Activated T-cell treated with anti-CD3 and anti-CD28 coated beads, Interleukin-2, amount 50 U/mL, for 72 hours (primary cell): ENCODE measurements at regions not wholly inside any gene's neighbourhood (a gene's known extent, or its start where the extent isn't known, plus 50 kb on each side); places are given as distances from the start of the nearest gene placed in this dataset.
"Not testable (repeated sequence)": the region's sequence is repeated elsewhere in the genome, so short reads cannot be mapped to it uniquely, and the experiment has no call there.

ENCODE experiments used
- ATAC-seq, 2 donors: fragments of 150-1000 bp; cut with Tn5 transposase; replicated peaks in 1 of 2; 2 replicates each; pipeline ENCODE4 v1.10.0; 2021; ENCODE audit warnings: moderate library complexity in 2 of 2, mild to moderate bottlenecking in 1 of 2
- DNase-seq, 2 donors: peaks; one replicate each; pipeline ENCODE4 v3.0.0; 2021 to 2022; ENCODE audit warnings: mixed read lengths in 1 of 2
- H3K27ac Mint-ChIP-seq: one replicate; pipeline ENCODE4 v1.8.0; 2022; ENCODE audit warnings: mild to moderate bottlenecking, moderate library complexity, mixed read lengths
- H3K27me3 Mint-ChIP-seq: one replicate; pipeline ENCODE4 v1.8.0; 2022; ENCODE audit warnings: low read depth, mixed read lengths
- H3K36me3 Mint-ChIP-seq, 2 donors: one replicate each; pipeline ENCODE4 v1.8.0; 2022; ENCODE audit warnings: mixed read lengths in 2 of 2, mild to moderate bottlenecking in 1 of 2; ENCODE audit not compliant: insufficient read depth in 2 of 2
- H3K4me1 Mint-ChIP-seq: one replicate; pipeline ENCODE4 v1.8.0; 2022; ENCODE audit warnings: low read depth, mixed read lengths
- H3K4me3 Mint-ChIP-seq, 2 donors: one replicate each; pipeline ENCODE4 v1.8.0; 2022; ENCODE audit warnings: mild to moderate bottlenecking in 2 of 2, mixed read lengths in 2 of 2, moderate library complexity in 2 of 2
- H3K9me3 Mint-ChIP-seq, 2 donors: one replicate each; pipeline ENCODE4 v1.8.0; 2022; ENCODE audit warnings: mixed read lengths in 2 of 2

DNA sequence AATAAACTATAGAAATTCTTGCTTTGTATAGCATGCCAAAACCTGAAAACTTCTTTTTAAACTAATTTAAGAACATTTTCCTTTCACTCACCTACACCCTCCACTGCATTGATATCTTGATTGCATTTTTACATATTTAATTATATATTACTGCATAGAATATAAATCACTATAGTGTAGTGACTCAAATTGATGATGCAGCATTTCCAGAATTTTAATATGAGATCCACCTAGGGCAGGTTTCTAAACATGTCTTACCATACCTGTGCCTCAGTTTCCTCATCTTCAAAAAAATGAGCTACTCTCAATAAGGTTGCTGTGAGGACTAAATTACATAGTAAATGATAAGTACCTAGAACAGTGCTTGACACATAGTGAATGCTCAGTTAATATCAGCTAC lies 881.5 kb downstream of the RPS29 start:
- Mint-ChIP-seq H3K27me3 (no peaks in the 10 kb centered on the region), H3K9me3 (peaks cover 3 to 7% of the 10 kb centered on the region in 2 donors), H3K27ac (no peak overlapping the region), H3K4me1 (no peaks in the 10 kb centered on the region), H3K36me3 (peaks cover 0 to 4% of the 10 kb centered on the region in 2 donors), H3K4me3 (no peak overlapping the region)
- DNase-seq (no peak), ATAC-seq (no peak)

DNA sequence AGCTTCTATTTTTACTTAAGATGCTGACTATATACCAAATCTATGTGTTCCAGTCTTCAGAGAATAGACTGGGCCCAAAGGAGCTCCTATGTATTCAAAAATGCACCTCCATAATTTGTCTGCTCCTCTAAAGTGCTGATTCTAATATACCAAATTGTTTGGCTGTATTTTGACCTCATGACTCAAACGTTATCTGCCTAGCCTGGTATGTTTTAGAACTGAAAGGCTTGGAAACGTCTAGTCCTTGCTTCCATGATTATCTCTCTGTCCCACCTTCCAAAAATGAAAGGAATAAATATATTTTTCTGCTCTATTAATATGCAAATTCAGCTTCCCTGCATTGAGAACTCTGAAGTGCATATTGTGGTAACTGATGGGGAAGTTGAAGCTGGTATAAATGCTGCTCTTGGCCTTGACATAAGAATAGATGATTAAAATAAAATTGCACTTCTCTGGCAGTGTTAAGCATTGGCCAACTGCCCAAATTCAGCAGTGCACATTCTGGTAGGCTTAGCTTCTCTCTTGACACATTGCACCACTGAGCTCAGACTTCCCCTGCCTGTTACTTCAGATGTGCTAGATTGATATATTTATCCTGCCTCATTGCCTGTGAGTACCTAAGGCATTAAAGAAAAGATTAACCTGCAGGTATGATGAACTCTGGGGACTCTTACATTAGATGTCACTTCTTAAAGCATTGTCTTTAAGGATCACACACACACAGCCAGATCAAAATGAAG lies 882.3 kb downstream of the RPS29 start:
- no peak for ATAC-seq
- H3K4me1 Mint-ChIP-seq = no peaks in the 10 kb centered on the region
- DNase-seq = no peak
- H3K9me3 Mint-ChIP-seq = peaks cover 6 to 11% of the 10 kb centered on the region in 2 donors
- H3K27me3 Mint-ChIP-seq = no peaks in the 10 kb centered on the region
- no peak overlapping the region for H3K27ac Mint-ChIP-seq
- H3K4me3 Mint-ChIP-seq = no peak overlapping the region
- peaks cover 0 to 4% of the 10 kb centered on the region in 2 donors for H3K36me3 Mint-ChIP-seq

DNA sequence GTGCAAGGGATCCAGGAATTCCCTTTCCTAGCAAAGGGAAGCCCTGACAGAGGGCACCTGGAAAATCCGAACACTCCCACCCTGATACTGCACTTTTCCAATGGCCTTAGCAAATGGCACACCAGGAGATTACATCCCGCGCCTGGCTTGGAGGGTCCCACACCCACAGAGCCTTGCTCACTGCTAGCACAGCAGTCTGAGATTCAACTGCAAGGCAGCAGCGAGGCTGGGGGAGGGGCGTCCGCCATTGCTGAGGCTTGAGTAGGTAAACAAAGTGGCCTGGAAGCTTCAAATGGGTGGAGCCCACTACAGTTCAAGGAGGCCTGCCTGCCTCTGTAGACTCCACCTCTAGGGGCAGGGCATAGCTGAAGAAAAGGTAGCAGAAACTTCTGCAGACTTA lies 888.8 kb downstream of the RPS29 start:
- not testable (repeated sequence) for H3K4me3 Mint-ChIP-seq, H3K4me1 Mint-ChIP-seq, H3K27me3 Mint-ChIP-seq, H3K36me3 Mint-ChIP-seq, H3K9me3 Mint-ChIP-seq, DNase-seq, H3K27ac Mint-ChIP-seq, ATAC-seq

DNA sequence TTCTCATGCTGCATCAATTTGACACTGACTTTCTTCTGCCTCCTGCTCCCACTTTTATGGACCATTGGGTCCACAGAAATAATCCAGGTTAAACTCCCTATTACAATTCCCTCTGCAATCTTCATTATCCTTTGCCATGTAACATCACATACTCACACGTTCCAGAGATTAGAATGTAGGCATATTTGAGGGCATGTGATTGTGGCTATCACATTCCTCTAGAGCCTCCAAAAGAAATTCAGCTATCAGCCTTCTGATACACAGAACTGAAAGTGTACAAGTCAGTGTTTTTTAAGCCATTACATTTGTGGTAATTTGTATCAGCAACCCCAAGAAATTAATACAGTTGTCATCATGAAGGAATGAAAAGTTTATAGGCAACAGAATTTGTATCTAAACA lies 892.4 kb downstream of the RPS29 start:
- ATAC-seq = no peak
- H3K4me3 Mint-ChIP-seq = no peak overlapping the region

DNA sequence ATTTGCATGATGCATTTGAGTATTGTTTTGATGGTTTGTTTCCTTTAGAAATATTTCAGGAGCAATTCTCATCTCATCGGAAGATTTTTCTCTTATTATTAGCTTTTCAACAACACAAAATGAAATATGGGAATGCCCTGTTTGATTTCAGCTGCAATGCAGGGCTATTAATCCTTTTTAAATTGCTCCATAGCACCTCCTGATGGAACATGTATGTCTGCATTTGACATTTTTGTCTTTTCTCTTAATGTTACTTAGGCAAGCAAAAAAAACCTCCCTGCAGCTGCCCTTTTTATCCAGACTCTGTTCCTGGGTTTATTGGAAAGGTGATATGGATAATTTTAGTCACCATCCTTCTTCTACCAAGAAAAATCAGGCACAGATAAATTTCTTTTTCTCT lies 895.8 kb downstream of the RPS29 start:
- no peak overlapping the region for H3K27ac Mint-ChIP-seq
- peaks cover 0 to 4% of the 10 kb centered on the region in 2 donors for H3K9me3 Mint-ChIP-seq
- H3K4me1 Mint-ChIP-seq = no peaks in the 10 kb centered on the region
- H3K4me3 Mint-ChIP-seq = no peak overlapping the region
- H3K36me3 Mint-ChIP-seq = no peaks in the 10 kb centered on the region
- DNase-seq = no peak
- H3K27me3 Mint-ChIP-seq = no peaks in the 10 kb centered on the region
- no peak for ATAC-seq

More for the DNA sequence above, 892.4 kb downstream of the RPS29 start:
- peaks cover 2 to 6% of the 10 kb centered on the region in 2 donors for H3K9me3 Mint-ChIP-seq
- H3K36me3 Mint-ChIP-seq = no peaks in the 10 kb centered on the region
- H3K27ac Mint-ChIP-seq = no peak overlapping the region
- no peaks in the 10 kb centered on the region for H3K27me3 Mint-ChIP-seq
- H3K4me1 Mint-ChIP-seq = no peaks in the 10 kb centered on the region
- DNase-seq = no peak

DNA sequence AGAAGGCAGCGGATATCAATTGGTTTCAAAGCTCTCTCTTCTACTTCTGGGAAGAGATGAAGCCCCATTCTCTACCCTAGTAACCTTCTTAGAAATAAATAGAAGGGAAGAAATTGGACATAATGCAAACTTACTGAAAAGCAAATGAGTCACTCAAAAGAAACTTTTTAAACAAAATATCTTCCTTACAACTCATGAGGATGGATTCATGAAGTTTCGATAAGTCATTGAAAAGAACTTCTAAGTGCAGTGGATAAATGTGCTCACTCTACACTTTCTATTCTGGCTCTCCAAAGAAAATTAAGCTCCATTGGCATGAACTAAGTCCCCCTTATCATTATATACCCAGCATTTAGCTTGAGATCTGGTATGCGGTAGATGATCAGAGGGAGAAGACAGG lies 899.5 kb downstream of the RPS29 start:
- no peaks in the 10 kb centered on the region for H3K4me1 Mint-ChIP-seq

DNA sequence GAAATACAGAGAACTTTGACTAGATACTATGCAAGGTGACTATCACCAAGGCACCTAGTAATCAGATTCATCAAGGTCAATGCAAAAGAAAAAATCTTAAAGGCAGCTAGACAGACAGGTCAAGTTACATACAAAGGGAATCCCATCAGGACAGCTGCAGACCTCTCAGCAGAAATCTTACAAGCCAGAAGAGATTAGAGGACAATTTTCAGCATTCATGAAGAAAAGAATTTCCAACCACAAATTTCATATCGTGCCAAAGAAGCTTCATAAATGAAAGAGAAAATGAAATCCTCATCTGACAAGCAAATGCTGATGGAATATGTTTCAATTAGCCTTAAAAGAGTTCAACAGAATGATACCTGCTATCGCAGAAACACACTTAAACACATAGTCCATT lies 913.7 kb downstream of the RPS29 start:
- no peaks in the 10 kb centered on the region for H3K4me1 Mint-ChIP-seq

More for the DNA sequence above, 899.5 kb downstream of the RPS29 start:
- DNase-seq (no peak), ATAC-seq (no peak)
- no peaks in the 10 kb centered on the region for H3K27me3 Mint-ChIP-seq
- no peak overlapping the region for H3K4me3 Mint-ChIP-seq
- peaks cover 0 to 2% of the 10 kb centered on the region in 2 donors for H3K9me3 Mint-ChIP-seq
- H3K27ac Mint-ChIP-seq = no peak overlapping the region
- H3K36me3 Mint-ChIP-seq = no peaks in the 10 kb centered on the region

DNA sequence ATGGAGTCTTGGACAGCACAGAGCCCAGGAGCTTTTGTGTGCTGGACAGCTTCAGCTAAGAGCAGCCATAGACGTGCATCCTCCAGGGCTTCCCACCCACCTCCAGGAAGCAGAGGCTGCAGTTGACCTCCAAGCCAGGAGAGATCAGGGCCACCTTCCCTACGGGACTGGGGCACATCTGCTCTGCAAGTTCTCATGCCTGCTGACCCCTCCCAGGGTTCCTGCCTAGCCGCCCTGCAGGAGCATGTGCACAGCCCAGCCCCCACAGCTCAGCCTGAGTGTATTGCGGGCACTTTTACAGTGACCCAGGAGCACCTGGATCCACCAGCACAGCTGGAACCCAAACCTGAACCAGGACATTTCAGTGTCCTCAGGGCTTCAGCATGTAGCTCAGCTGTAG lies 915.2 kb downstream of the RPS29 start:
- Mint-ChIP-seq H3K4me3 (no peak overlapping the region), H3K36me3 (no peaks in the 10 kb centered on the region), H3K4me1 (no peaks in the 10 kb centered on the region), H3K27me3 (no peaks in the 10 kb centered on the region), H3K27ac (no peak overlapping the region), H3K9me3 (peaks cover 2 to 3% of the 10 kb centered on the region in 2 donors)
- no peak for DNase-seq
- ATAC-seq = no peak

More for the DNA sequence above, 913.7 kb downstream of the RPS29 start:
- Mint-ChIP-seq H3K9me3 (peaks cover 2 to 5% of the 10 kb centered on the region in 2 donors), H3K27ac (no peak overlapping the region), H3K27me3 (no peaks in the 10 kb centered on the region), H3K36me3 (no peaks in the 10 kb centered on the region), H3K4me3 (no peak overlapping the region)
- no peak for DNase-seq
- no peak for ATAC-seq

DNA sequence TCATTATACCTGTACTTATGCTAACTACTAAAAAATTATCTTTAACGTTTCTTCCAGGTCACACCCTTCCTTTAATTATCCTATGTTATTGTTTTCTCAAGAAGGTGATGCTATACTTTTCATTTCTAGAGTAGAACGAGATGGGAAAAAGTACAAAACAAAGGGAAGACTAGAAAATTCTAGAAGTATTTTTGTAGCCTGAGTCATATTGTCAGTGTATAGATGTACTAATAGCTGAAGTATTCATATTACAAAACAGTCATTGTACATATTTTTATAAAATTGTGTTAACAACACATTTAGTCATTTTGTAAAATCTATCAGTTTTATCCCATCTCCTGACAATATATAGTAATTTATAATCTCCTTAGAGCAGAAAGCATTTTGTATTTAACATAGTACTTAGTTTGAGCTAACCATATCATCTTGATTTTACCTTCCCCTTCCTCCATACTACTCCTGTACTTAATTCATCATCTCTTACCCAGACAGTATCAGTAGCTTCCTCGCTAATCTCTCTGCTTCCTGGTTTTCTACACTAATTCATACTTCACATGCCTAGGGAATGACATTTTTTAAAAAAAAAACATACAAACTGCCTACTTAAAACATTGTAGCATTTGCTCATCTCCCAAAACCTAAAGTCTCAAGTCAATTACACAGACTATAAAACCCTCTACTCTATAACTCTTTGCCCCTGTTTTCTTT lies 920.9 kb downstream of the RPS29 start:
- Mint-ChIP-seq H3K36me3 (no peaks in the 10 kb centered on the region), H3K27ac (no peak overlapping the region), H3K9me3 (peaks cover 5% of the 10 kb centered on the region in 2 donors), H3K4me1 (no peaks in the 10 kb centered on the region), H3K4me3 (no peak overlapping the region), H3K27me3 (no peaks in the 10 kb centered on the region)
- DNase-seq (no peak), ATAC-seq (no peak)

DNA sequence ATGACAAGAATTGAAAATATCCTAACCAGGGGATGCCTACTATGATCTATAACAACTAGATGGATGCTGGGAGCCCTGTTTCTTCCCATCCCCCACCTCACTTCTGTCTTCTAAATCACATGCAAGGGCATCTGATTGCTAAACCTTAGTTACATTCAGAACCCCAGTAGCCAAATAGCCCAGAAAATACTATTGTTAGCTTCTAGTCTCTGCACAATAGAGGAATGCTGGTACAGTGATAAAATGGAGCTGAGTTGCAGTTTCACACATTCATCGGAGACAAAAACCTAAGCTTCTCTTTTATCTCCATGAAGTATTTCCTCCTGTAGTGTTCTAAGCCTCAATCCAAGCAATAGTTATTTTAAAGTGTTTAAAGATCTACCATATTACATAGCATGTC lies 942.9 kb downstream of the RPS29 start:
- Mint-ChIP-seq H3K4me3 (no peak overlapping the region), H3K27ac (no peak overlapping the region), H3K36me3 (peaks cover 0 to 2% of the 10 kb centered on the region in 2 donors), H3K27me3 (no peaks in the 10 kb centered on the region), H3K9me3 (peaks cover 2 to 5% of the 10 kb centered on the region in 2 donors), H3K4me1 (no peaks in the 10 kb centered on the region)
- ATAC-seq (no peak), DNase-seq (no peak)

DNA sequence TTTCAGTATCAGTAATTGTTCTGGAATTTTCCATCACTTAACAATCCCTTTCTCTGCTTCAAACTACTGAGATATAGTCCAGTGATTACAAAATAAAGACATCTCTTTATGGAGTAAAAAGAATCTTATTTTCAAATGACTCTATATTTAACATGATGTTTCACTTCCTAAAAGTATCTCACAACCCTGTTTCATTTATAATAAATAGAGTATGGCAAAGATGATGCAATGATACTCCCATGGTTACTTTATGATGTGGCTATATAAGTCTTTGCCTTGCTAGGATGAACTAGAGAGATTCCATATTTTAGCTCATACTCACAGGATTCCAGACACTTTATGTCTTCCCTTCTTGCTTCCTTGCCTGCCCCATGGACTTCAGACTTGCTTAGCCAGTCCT lies 953.5 kb upstream of the MDGA2 start:
- no peak for DNase-seq
- H3K27me3 Mint-ChIP-seq = no peaks in the 10 kb centered on the region
- H3K4me1 Mint-ChIP-seq = no peaks in the 10 kb centered on the region
- no peak overlapping the region for H3K4me3 Mint-ChIP-seq
- H3K27ac Mint-ChIP-seq = no peak overlapping the region
- H3K9me3 Mint-ChIP-seq = peaks cover 4 to 5% of the 10 kb centered on the region in 2 donors
- H3K36me3 Mint-ChIP-seq = no peaks in the 10 kb centered on the region
- ATAC-seq = no peak

DNA sequence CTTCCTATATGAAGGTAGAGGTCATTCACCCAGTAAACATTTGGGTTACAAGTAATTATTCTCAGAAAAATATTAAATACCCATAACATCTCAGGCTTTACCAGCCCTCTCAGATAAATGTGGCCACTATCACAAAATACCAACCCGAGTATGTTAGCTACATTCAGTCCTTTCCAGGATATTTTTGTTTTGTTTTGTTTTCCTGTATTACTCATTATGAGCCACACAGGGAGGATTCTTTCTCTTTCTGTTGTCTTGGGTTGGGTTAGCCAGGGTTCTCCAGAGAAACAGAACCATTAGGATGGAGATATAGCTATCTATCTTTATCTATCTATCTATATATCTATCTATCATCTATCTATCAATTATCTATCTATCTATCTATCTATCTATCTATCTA lies 947.6 kb upstream of the MDGA2 start:
- DNase-seq (no peak), ATAC-seq (no peak)
- Mint-ChIP-seq H3K4me1 (no peaks in the 10 kb centered on the region), H3K9me3 (peaks cover 2% of the 10 kb centered on the region in 2 donors), H3K27me3 (no peaks in the 10 kb centered on the region), H3K4me3 (no peak overlapping the region), H3K27ac (no peak overlapping the region), H3K36me3 (no peaks in the 10 kb centered on the region)

DNA sequence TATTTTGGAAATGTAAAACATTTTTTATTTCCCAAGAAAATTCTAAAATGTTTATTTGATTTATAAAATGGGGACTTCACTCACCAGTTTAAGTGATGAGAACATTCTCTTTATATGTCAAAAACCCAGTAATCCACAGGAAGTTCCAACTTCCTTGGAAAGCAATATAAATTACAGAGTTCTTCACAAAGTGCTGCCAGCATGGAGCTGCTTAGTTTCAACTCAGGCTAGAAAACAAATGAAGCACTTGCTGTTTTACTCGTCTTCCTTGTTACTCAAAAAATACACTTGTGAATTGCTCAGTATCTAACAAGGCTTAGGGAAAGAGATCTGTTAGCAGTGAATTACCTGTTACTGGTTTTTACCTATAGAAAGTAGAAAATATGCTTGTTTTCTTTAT lies 942.7 kb upstream of the MDGA2 start:
- peaks cover 0 to 2% of the 10 kb centered on the region in 2 donors for H3K9me3 Mint-ChIP-seq
- H3K36me3 Mint-ChIP-seq = no peaks in the 10 kb centered on the region
- H3K27ac Mint-ChIP-seq = no peak overlapping the region
- no peak for ATAC-seq
- no peaks in the 10 kb centered on the region for H3K4me1 Mint-ChIP-seq
- no peak overlapping the region for H3K4me3 Mint-ChIP-seq
- DNase-seq = no peak
- no peaks in the 10 kb centered on the region for H3K27me3 Mint-ChIP-seq
